ENCODE measurements at regions not wholly inside any gene's neighbourhood (a gene's known extent, or its start where the extent isn't known, plus 50 kb on each side); places are given as distances from the start of the nearest gene placed in this dataset.
A peak's percentile ranks its signal among the peaks of the same experiment; 100 is the strongest.

GRCh38 chr10:23686722-23687121, 247.8 kb downstream of the OTUD1 start:
- Histone ChIP-seq H3K27me3 (ENCODE audit: control insufficient read depth in 1 of 2, insufficient read depth in 2 of 2, low read length in 2 of 2) (peaks cover 4 to 10% of the 10 kb centered on the region in 2 experiments), H3K4me1 (ENCODE audit: insufficient read depth, low read length) (no peaks in the 10 kb centered on the region), H3K9me3 (ENCODE audit: control insufficient read depth in 1 of 2, insufficient read depth in 1 of 2, low read length in 2 of 2) (no peaks in the 10 kb centered on the region), H3K27ac (ENCODE audit: low read depth in 1 of 2, low read length in 2 of 2) (no peak overlapping the region), H3K4me3 (ENCODE audit: low read length) (no peak overlapping the region), H3K36me3 (ENCODE audit: insufficient read depth, low read length) (no peaks in the 10 kb centered on the region)
- Mint-ChIP-seq H3K27ac (no peak overlapping the region), H3K36me3 (ENCODE audit: low read depth) (no peaks in the 10 kb centered on the region), H3K27me3 (peaks cover 33% of the 10 kb centered on the region), H3K9me3 (peaks cover 3% of the 10 kb centered on the region), H3K4me3 (no peak overlapping the region), H3K4me1 (ENCODE audit: low read depth) (no peaks in the 10 kb centered on the region)
- TF ChIP-seq, protein P1, sequence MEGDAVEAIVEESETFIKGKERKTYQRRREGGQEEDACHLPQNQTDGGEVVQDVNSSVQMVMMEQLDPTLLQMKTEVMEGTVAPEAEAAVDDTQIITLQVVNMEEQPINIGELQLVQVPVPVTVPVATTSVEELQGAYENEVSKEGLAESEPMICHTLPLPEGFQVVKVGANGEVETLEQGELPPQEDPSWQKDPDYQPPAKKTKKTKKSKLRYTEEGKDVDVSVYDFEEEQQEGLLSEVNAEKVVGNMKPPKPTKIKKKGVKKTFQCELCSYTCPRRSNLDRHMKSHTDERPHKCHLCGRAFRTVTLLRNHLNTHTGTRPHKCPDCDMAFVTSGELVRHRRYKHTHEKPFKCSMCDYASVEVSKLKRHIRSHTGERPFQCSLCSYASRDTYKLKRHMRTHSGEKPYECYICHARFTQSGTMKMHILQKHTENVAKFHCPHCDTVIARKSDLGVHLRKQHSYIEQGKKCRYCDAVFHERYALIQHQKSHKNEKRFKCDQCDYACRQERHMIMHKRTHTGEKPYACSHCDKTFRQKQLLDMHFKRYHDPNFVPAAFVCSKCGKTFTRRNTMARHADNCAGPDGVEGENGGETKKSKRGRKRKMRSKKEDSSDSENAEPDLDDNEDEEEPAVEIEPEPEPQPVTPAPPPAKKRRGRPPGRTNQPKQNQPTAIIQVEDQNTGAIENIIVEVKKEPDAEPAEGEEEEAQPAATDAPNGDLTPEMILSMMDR (IDR thresholded peaks at IDR 0.05) = no peak
- intact Hi-C loops (cut with DNase I, micrococcal nuclease) = no loop called here
- ATAC-seq (ENCODE audit: poor library complexity) = no peak
- DNase-seq = no peak
- POLR2A ChIA-PET = no interaction called here
- CTCF ChIA-PET = no interaction called here

- H3K4me3 Mint-ChIP-seq = no peak overlapping the region
- intact Hi-C loops (cut with DNase I, micrococcal nuclease) = no loop called here
Measured at GRCh38 chr10:23692736-23693135, 253.9 kb downstream of the OTUD1 start.

GRCh38 chr10:23693501-23693901, 254.6 kb downstream of the OTUD1 start:
- H3K36me3 Mint-ChIP-seq (ENCODE audit: low read depth) = no peaks in the 10 kb centered on the region
- H3K4me1 ChIP-seq (ENCODE audit: insufficient read depth, low read length) = peaks cover 13% of the 10 kb centered on the region
- POLR2A ChIA-PET = no interaction called here
- intact Hi-C loops (cut with DNase I, micrococcal nuclease) = no loop called here
- H3K4me3 ChIP-seq (ENCODE audit: low read length) = no peak overlapping the region
- peaks cover 30 to 55% of the 10 kb centered on the region in 2 experiments for H3K27me3 ChIP-seq (ENCODE audit: control insufficient read depth in 1 of 2, insufficient read depth in 2 of 2, low read length in 2 of 2)
- H3K4me1 Mint-ChIP-seq (ENCODE audit: low read depth) = peaks cover 4% of the 10 kb centered on the region
- no peaks in the 10 kb centered on the region for H3K9me3 Mint-ChIP-seq
- no peaks in the 10 kb centered on the region for H3K36me3 ChIP-seq (ENCODE audit: insufficient read depth, low read length)
- CTCF ChIA-PET = no interaction called here
- no peak overlapping the region for H3K27ac Mint-ChIP-seq
- no peak for DNase-seq
- no peak overlapping the region for H3K27ac ChIP-seq (ENCODE audit: low read depth in 1 of 2, low read length in 2 of 2)
- H3K9me3 ChIP-seq (ENCODE audit: control insufficient read depth in 1 of 2, insufficient read depth in 1 of 2, low read length in 2 of 2) = peaks cover 0 to 9% of the 10 kb centered on the region in 2 experiments
- ATAC-seq (ENCODE audit: poor library complexity) = no peak
- H3K27me3 Mint-ChIP-seq = peaks cover 76% of the 10 kb centered on the region
- H3K4me3 Mint-ChIP-seq = peak overlapping the region; percentile 45
- TF ChIP-seq, protein P1 (IDR thresholded peaks at IDR 0.05) = no peak

More at GRCh38 chr10:23692736-23693135, 253.9 kb downstream of the OTUD1 start:
- Histone ChIP-seq H3K36me3 (ENCODE audit: insufficient read depth, low read length) (no peaks in the 10 kb centered on the region), H3K9me3 (ENCODE audit: control insufficient read depth in 1 of 2, insufficient read depth in 1 of 2, low read length in 2 of 2) (peaks cover 0 to 9% of the 10 kb centered on the region in 2 experiments), H3K27ac (ENCODE audit: low read depth in 1 of 2, low read length in 2 of 2) (no peak overlapping the region), H3K27me3 (ENCODE audit: control insufficient read depth in 1 of 2, insufficient read depth in 2 of 2, low read length in 2 of 2) (peaks cover 30 to 55% of the 10 kb centered on the region in 2 experiments), H3K4me1 (ENCODE audit: insufficient read depth, low read length) (peaks cover 13% of the 10 kb centered on the region), H3K4me3 (ENCODE audit: low read length) (no peak overlapping the region)
- TF ChIP-seq, protein P1 (IDR thresholded peaks at IDR 0.05) = no peak
- Mint-ChIP-seq H3K36me3 (ENCODE audit: low read depth) (no peaks in the 10 kb centered on the region), H3K27me3 (peaks cover 72% of the 10 kb centered on the region), H3K9me3 (no peaks in the 10 kb centered on the region), H3K27ac (no peak overlapping the region), H3K4me1 (ENCODE audit: low read depth) (peaks cover 4% of the 10 kb centered on the region)
- ATAC-seq (ENCODE audit: poor library complexity) = no peak
- no peak for DNase-seq
- POLR2A ChIA-PET = no interaction called here
- CTCF ChIA-PET = no interaction called here

Data from CD4-positive, alpha-beta T cell (primary cell).